Testis (tissue), 2 donors: ENCODE measurements at regions not wholly inside any gene's neighbourhood (a gene's known extent, or its start where the extent isn't known, plus 50 kb on each side); places are given as distances from the start of the nearest gene placed in this dataset.

Experiments
- DNase-seq: peaks from one replicate; pipeline ENCODE4 v3.0.0-alpha.2; 2019
- H3K27ac ChIP-seq, 2 donors: fragments of 200-600 bp; sonication (generic); one replicate each; pipeline ENCODE4 v1.5.1; 2019
- H3K27me3 ChIP-seq: fragments of 200-600 bp; sonication (generic); one replicate; pipeline ENCODE4 v1.5.1; 2019
- H3K36me3 ChIP-seq: fragments of 200-600 bp; sonication (generic); one replicate; pipeline ENCODE4 v1.5.1; 2017; ENCODE audit warnings: low read depth; ENCODE audit errors: missing control alignments
- H3K4me1 ChIP-seq: fragments of 200-600 bp; sonication (generic); one replicate; pipeline ENCODE4 v1.5.1; 2019
- H3K4me3 ChIP-seq, 2 donors: fragments of 200-600 bp; sonication (generic); one replicate each; pipeline ENCODE4 v1.5.1; 2017 to 2019
- H3K9me3 ChIP-seq: fragments of 200-600 bp; sonication (generic); one replicate; pipeline ENCODE4 v1.5.1; 2017
- POLR2A ChIP-seq: fragments of 450-650 bp; IDR thresholded peaks from one replicate; pipeline ENCODE4 v1.6.1; 2017; ENCODE audit warnings: antibody characterized with exemption, mild to moderate bottlenecking, moderate library complexity
- WGBS, 2 donors: methylation state at CpG; one replicate each; pipeline ENCODE4 v1.1.5; 2018; 5-methylcytosine and 5-hydroxymethylcytosine counted together
- intact Hi-C: fragments of 100-400 bp; cut with DNase I; formaldehyde crosslinking; loops from one replicate; pipeline ENCODE4 v1.15.1; 2023; ENCODE audit warnings: low total_unique reads
- TF ChIP-seq, protein P1 (sequence below), 3 experiments: fragments of 450-650 bp in 2 of 3; fragments of 200-600 bp in 1 of 3; sonication (generic) in 1 of 3; IDR thresholded peaks; one replicate each; pipeline ENCODE4 v1.5.1; 2016 to 2019; ENCODE audit warnings: antibody characterized with exemption in 3 of 3, mild to moderate bottlenecking in 2 of 3, moderate library complexity in 1 of 3

DNA sequence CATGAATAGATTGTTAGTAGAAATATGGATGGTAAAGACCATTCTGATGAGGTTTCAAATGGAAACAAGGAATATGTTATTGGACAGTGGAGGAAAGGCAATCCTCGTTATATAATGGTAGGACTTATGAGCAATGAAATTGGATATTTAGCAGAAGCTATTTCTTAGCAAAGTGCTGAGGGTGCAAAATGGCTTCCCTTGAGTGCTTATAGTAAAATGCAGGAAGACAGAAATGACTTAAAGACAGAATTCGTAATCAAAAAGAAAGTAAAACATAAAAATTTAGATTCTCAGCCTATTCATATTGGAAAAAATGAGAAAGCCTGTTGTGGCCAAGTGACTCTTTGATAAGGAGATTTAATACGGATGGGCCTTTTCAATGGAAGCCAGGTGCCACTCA lies 102.1 kb upstream of the ADRA1B start:
- no peak for TF ChIP-seq POLR2A
- TF ChIP-seq, protein P1, sequence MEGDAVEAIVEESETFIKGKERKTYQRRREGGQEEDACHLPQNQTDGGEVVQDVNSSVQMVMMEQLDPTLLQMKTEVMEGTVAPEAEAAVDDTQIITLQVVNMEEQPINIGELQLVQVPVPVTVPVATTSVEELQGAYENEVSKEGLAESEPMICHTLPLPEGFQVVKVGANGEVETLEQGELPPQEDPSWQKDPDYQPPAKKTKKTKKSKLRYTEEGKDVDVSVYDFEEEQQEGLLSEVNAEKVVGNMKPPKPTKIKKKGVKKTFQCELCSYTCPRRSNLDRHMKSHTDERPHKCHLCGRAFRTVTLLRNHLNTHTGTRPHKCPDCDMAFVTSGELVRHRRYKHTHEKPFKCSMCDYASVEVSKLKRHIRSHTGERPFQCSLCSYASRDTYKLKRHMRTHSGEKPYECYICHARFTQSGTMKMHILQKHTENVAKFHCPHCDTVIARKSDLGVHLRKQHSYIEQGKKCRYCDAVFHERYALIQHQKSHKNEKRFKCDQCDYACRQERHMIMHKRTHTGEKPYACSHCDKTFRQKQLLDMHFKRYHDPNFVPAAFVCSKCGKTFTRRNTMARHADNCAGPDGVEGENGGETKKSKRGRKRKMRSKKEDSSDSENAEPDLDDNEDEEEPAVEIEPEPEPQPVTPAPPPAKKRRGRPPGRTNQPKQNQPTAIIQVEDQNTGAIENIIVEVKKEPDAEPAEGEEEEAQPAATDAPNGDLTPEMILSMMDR (IDR thresholded peaks at IDR 0.05), result no peak

DNA sequence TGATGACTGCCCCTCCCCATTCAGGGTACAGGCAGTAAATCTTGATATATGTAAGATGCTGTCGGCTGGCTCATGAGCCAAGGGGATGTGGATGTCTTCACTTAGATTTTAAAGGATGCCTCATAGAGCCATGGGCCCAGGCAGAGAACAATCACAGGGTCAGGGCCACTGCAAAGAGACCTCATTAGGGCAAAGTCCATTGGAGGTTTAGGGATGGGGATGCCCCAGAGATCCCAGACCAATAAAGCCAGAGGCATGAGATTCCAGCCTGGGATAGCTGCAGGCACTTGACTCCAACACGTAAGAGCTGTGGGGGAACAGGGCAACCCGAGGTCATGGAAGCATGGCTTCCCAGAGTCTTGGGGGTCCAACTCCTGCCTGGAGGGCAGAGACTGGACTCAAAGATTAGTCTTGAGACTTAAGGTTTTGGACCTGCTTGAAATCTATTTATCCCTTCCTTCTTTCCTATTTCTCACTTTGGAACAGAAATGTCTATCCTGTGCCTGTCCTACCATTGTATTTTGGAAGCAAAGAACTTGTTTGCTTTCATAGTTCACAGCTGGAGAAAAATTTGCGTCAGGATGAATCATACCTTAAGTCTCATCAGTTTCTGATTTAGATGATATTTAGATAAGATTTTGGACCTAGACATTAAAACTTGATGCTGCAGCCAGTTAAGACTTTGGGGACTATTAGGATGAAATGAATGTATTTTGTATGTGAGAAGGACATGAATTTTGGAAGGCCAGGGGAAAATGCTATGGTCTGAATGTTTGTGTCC lies 101.3 kb upstream of the ADRA1B start:
- H3K27me3 ChIP-seq, result no peaks in the 10 kb centered on the region
- no peak for TF ChIP-seq POLR2A
- TF ChIP-seq, protein P1 (IDR thresholded peaks at IDR 0.05), result no peak
- H3K4me1 ChIP-seq, result peaks cover 4% of the 10 kb centered on the region
- WGBS, 2 donors, result 82 to 84% methylated on average over 4 of the region's 4 CpGs
- intact Hi-C loops, result no loop called here
- H3K4me3 ChIP-seq, result no peak overlapping the region
- DNase-seq, result no peak
- no peak overlapping the region for H3K27ac ChIP-seq
- no peaks in the 10 kb centered on the region for H3K9me3 ChIP-seq
- H3K36me3 ChIP-seq, result no peaks in the 10 kb centered on the region

More for the DNA sequence above, 102.1 kb upstream of the ADRA1B start:
- Histone ChIP-seq H3K36me3 (no peaks in the 10 kb centered on the region), H3K4me3 (no peak overlapping the region), H3K9me3 (no peaks in the 10 kb centered on the region), H3K27me3 (no peaks in the 10 kb centered on the region), H3K27ac (no peak overlapping the region), H3K4me1 (peaks cover 2% of the 10 kb centered on the region)
- DNase-seq, result no peak
- 86 to 91% methylated on average over 3 of the region's 3 CpGs for WGBS, 2 donors
- intact Hi-C loops, result no loop called here

DNA sequence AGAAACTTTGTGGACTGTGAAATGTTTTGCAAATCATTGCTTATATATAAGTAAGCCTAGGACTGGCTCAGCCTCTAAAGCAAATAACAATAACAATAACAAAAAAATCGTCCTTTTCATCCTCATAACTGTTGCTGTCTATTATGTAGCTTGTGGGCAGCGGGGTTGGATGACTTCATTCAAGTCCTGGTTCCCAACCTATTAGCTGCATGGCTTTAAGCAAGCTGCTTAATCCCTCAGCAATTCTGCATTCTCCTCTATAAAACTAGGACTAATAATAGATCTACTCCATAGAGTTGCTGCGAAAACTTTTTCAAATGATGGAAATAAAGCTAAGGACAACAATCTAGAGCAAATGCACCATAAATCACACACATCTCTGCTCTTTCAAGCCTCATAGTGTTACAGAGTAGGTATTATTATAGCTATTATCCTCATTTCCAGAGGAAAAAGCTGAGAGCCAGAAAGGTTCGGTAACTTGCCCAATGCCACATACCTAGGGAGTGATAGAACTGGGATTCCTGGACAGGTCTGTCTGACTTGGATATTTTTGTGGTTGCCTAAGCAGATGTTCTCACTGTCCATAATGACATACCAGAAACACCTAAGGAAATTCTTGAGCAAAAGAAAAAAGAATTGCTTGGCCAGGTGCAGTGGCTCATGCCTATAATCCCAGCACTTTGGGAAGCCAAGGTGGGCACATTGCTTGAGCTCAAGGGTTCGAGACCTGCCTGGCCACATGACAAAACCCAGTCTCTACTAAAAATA lies 98.8 kb upstream of the ADRA1B start:
- Histone ChIP-seq H3K4me1 (peaks cover 4% of the 10 kb centered on the region), H3K9me3 (no peaks in the 10 kb centered on the region), H3K4me3 (no peak overlapping the region), H3K36me3 (no peaks in the 10 kb centered on the region), H3K27me3 (no peaks in the 10 kb centered on the region), H3K27ac (no peak overlapping the region)
- no peak for TF ChIP-seq POLR2A
- TF ChIP-seq, protein P1 (IDR thresholded peaks at IDR 0.05), result no peak
- intact Hi-C loops, result no loop called here
- DNase-seq, result no peak
- WGBS, 2 donors, result 81 to 83% methylated on average over 5 of the region's 5 CpGs

DNA sequence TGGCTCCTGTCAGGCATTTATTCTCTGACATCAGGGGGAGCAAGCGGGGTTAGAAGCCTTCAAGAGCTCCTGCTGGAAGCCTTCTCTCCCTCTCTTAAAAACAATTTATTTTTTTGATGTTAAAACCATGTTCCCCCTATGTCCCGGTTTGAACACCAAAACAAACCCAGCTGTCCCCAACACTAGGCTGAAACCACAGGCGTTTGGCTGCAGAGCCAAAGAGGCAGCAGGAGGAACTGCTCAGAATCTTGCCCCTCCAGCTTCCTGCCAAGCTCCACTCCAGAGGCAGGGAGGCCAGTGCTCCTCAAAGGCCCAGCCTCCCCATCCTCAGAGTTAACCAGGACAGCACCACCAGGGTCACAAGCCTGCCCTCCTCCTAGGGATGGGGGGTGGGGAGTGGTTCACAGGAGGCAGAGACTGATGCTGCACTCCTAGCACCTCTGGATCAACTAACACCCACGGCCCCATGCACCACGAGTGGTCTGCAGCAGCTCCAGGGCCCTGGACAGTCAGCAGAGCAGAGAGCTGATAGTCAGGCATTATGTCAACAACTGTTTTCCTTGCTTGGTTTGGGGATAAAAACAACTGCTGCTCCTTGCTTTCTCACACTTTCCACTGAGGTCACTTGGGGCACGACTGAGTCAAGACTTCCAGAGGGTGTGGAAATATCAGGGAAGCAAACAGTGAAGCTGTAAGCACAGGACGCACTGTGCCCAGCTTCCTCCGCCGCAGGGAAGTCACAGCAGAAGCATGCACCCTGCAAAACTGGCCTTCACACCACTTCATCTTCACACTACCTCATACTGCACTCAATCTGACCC lies 96.5 kb upstream of the ADRA1B start:
- Histone ChIP-seq H3K9me3 (no peaks in the 10 kb centered on the region), H3K4me1 (peaks cover 4% of the 10 kb centered on the region), H3K4me3 (no peak overlapping the region), H3K27me3 (no peaks in the 10 kb centered on the region), H3K36me3 (no peaks in the 10 kb centered on the region), H3K27ac (peak overlapping the region in 1 of 2 donors; percentile 69)
- TF ChIP-seq, protein P1 (IDR thresholded peaks at IDR 0.05), result no peak
- no peak for TF ChIP-seq POLR2A
- DNase-seq, result peak; percentile 46
- intact Hi-C loops, result no loop called here
- WGBS, 2 donors, result 56 to 64% methylated on average over 9 of the region's 9 CpGs
